ENCODE measurements at regions not wholly inside any gene's neighbourhood (a gene's known extent, or its start where the extent isn't known, plus 50 kb on each side); places are given as distances from the start of the nearest gene placed in this dataset.

DNA sequence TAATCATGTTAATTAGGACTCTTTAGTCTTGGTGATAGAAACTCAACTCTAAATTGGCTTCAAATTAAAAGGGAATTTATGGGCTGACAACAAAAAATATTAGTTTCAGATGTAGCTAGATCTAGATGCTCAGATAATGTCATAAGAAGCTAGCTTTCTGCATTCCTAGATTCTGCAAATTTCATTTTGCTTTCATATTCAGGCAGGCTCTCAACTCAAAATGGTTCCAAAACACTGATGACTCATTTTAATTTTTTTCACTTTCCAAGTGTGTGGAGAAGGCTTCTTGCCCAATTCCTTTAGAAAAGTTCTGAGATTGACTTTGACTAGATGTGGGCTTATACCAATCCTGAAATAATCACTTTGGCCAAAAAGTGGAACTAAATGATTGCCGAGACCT, 236.7 kb upstream of the GOT2 start:
- H3K36me3 ChIP-seq = no peaks in the 10 kb centered on the region
- intact Hi-C loops (cut with DNase I; ENCODE audit: low total_unique reads) (no loop called here), in situ Hi-C loops (cut with MboI; ENCODE audit: low pct_ligation_motif_present in 1 of 4, low pct_unique_long_range_greater_than_20kb in 1 of 4, low sequenced_read_pairs in 3 of 4) (no loop called here)
- no peak for DNase-seq
- 63 to 80% methylated on average over 1 of the region's 1 CpG for WGBS, 2 donors (ENCODE audit: low coverage in 1 of 2)
- H3K4me3 ChIP-seq = no peak overlapping the region
- TF ChIP-seq, protein P1, sequence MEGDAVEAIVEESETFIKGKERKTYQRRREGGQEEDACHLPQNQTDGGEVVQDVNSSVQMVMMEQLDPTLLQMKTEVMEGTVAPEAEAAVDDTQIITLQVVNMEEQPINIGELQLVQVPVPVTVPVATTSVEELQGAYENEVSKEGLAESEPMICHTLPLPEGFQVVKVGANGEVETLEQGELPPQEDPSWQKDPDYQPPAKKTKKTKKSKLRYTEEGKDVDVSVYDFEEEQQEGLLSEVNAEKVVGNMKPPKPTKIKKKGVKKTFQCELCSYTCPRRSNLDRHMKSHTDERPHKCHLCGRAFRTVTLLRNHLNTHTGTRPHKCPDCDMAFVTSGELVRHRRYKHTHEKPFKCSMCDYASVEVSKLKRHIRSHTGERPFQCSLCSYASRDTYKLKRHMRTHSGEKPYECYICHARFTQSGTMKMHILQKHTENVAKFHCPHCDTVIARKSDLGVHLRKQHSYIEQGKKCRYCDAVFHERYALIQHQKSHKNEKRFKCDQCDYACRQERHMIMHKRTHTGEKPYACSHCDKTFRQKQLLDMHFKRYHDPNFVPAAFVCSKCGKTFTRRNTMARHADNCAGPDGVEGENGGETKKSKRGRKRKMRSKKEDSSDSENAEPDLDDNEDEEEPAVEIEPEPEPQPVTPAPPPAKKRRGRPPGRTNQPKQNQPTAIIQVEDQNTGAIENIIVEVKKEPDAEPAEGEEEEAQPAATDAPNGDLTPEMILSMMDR (IDR thresholded peaks at IDR 0.05) = no peak
- TF ChIP-seq POLR2AphosphoS5 (IDR thresholded peaks at IDR 0.05) (no peak), EP300 (IDR thresholded peaks at IDR 0.05; ENCODE audit: low read depth) (no peak), POLR2A (IDR thresholded peaks at IDR 0.05) (no peak)
- no peak overlapping the region for H3K27ac ChIP-seq
- H3K27me3 ChIP-seq = no peaks in the 10 kb centered on the region
- H3K4me1 ChIP-seq = no peaks in the 10 kb centered on the region
- H3K9me3 ChIP-seq = peaks cover 0 to 3% of the 10 kb centered on the region in 2 donors

DNA sequence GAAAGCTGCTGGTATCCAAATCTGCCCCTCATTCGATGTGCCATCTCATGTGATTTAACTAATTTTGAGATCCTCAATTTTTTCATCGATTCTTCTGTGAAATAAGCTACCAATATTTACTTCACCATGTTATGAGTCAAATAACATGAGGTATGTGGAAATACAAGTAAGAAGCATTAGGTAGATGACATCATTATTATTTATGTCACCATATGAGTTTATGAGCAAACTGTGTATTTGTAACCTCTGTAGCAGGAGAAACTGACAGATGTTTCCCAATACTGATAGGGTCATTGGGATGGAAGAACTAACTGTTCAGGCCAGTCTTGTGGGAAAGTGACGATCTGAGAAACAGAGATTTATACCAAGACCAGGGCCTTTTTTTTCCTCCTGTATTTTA, 229.4 kb upstream of the GOT2 start:
- DNase-seq = no peak
- WGBS, 2 donors (ENCODE audit: low coverage in 1 of 2) = 37 to 45% methylated on average over 3 of the region's 3 CpGs
- Histone ChIP-seq H3K4me1 (no peaks in the 10 kb centered on the region), H3K27me3 (no peaks in the 10 kb centered on the region), H3K9me3 (no peaks in the 10 kb centered on the region), H3K36me3 (no peaks in the 10 kb centered on the region), H3K4me3 (no peak overlapping the region), H3K27ac (no peak overlapping the region)
- intact Hi-C loops (cut with DNase I; ENCODE audit: low total_unique reads) = no loop called here
- in situ Hi-C loops (cut with MboI; ENCODE audit: low pct_ligation_motif_present in 1 of 4, low pct_unique_long_range_greater_than_20kb in 1 of 4, low sequenced_read_pairs in 3 of 4) = no loop called here
- no peak for TF ChIP-seq POLR2AphosphoS5 (IDR thresholded peaks at IDR 0.05)
- TF ChIP-seq POLR2A (IDR thresholded peaks at IDR 0.05) = no peak
- TF ChIP-seq, protein P1 (IDR thresholded peaks at IDR 0.05) = no peak
- TF ChIP-seq EP300 (IDR thresholded peaks at IDR 0.05; ENCODE audit: low read depth) = no peak

DNA sequence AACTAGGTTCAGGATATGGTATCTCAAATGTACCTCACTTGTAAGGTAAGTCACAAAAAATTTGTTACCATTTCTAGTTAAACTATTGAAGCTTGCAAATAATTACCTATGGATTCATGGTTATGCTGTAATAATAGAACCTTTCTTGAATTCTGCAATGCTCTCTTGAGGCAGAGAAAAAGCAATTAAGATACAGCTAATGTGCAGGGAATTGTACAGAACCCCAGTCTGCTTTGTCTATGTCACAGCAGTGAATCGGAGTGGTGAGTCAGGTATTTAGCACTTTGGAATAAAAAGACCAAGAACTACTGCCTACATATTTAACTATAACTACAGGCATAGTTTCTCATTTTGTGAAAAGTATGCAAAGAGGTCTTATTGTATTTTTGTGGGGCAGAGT, 228.7 kb upstream of the GOT2 start:
- no peaks in the 10 kb centered on the region for H3K27me3 ChIP-seq
- 81 to 83% methylated on average over 1 of the region's 1 CpG for WGBS, 2 donors (ENCODE audit: low coverage in 1 of 2)
- DNase-seq = no peak
- H3K9me3 ChIP-seq = no peaks in the 10 kb centered on the region
- H3K27ac ChIP-seq = no peak overlapping the region
- H3K4me1 ChIP-seq = no peaks in the 10 kb centered on the region
- no peaks in the 10 kb centered on the region for H3K36me3 ChIP-seq
- H3K4me3 ChIP-seq = no peak overlapping the region
- in situ Hi-C loops (cut with MboI; ENCODE audit: low pct_ligation_motif_present in 1 of 4, low pct_unique_long_range_greater_than_20kb in 1 of 4, low sequenced_read_pairs in 3 of 4) (no loop called here), intact Hi-C loops (cut with DNase I; ENCODE audit: low total_unique reads) (no loop called here)
- TF ChIP-seq EP300 (IDR thresholded peaks at IDR 0.05; ENCODE audit: low read depth) = no peak
- TF ChIP-seq POLR2A (IDR thresholded peaks at IDR 0.05) = no peak
- TF ChIP-seq, protein P1 (IDR thresholded peaks at IDR 0.05) = no peak
- no peak for TF ChIP-seq POLR2AphosphoS5 (IDR thresholded peaks at IDR 0.05)

DNA sequence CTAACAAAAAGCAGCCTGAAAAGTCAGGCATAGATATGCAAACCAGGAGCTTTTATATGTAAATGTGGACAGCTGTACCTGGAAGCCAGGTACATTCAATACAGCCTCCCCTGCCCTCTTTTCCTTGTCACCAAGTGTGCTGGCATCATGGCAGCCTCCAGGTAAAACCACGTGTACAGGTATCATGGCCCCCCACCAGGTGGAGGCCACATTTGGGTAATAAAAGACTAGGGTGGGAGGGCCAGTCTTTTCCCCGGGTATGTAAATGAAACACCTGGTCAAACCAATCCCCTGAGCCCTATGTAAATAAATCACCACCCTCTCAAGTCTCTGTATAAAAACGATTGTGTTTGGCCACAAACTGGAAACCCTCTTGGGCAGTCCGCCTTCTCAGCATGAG, 226.4 kb upstream of the GOT2 start:
- intact Hi-C loops (cut with DNase I; ENCODE audit: low total_unique reads) (no loop called here), in situ Hi-C loops (cut with MboI; ENCODE audit: low pct_ligation_motif_present in 1 of 4, low pct_unique_long_range_greater_than_20kb in 1 of 4, low sequenced_read_pairs in 3 of 4) (no loop called here)
- H3K4me3 ChIP-seq = no peak overlapping the region
- no peak overlapping the region for H3K27ac ChIP-seq
- no peaks in the 10 kb centered on the region for H3K9me3 ChIP-seq
- TF ChIP-seq, protein P1 (IDR thresholded peaks at IDR 0.05) = no peak
- TF ChIP-seq POLR2AphosphoS5 (IDR thresholded peaks at IDR 0.05) = no peak
- no peak for TF ChIP-seq EP300 (IDR thresholded peaks at IDR 0.05; ENCODE audit: low read depth)
- no peak for TF ChIP-seq POLR2A (IDR thresholded peaks at IDR 0.05)
- H3K27me3 ChIP-seq = no peaks in the 10 kb centered on the region
- H3K4me1 ChIP-seq = no peaks in the 10 kb centered on the region
- 77% methylated on average over 4 of the region's 4 CpGs; no CpG with 5 or more reads in 1 of the 2 donors for WGBS, 2 donors (ENCODE audit: low coverage in 1 of 2)
- no peak for DNase-seq
- no peaks in the 10 kb centered on the region for H3K36me3 ChIP-seq
